ENCODE measurements at regions not wholly inside any gene's neighbourhood (a gene's known extent, or its start where the extent isn't known, plus 50 kb on each side); places are given as distances from the start of the nearest gene placed in this dataset.
"Not testable (repeated sequence)": the region's sequence is repeated elsewhere in the genome, so short reads cannot be mapped to it uniquely, and the experiment has no call there.

GRCh38 chr16:31581065-31581464, 53.4 kb downstream of the AHSP start:
- H3K27me3 ChIP-seq; H3K4me1 ChIP-seq; H3K9me3 ChIP-seq; H3K4me3 ChIP-seq (replicated peaks in 1 of 3); H3K36me3 ChIP-seq; intact Hi-C loops (cut with DNase I); DNase-seq; H3K27ac ChIP-seq: not testable (repeated sequence)
- 60 to 63% methylated on average over 2 of the region's 2 CpGs for WGBS, 2 donors

- H3K27me3 ChIP-seq; DNase-seq; H3K27ac ChIP-seq; H3K9me3 ChIP-seq; intact Hi-C loops (cut with DNase I); H3K4me3 ChIP-seq (replicated peaks in 1 of 3); H3K36me3 ChIP-seq; H3K4me1 ChIP-seq: not testable (repeated sequence)
- 83 to 84% methylated on average over 9 of the region's 9 CpGs for WGBS, 2 donors
These were observed 74.2 kb downstream of the AHSP start for GRCh38 chr16:31601737-31602384.

- intact Hi-C loops (cut with DNase I): no loop called here
- TF ChIP-seq CTCF (IDR thresholded peaks at IDR 0.05) (no peak), POLR2A (IDR thresholded peaks at IDR 0.05) (no peak)
- Histone ChIP-seq H3K27ac (no peak overlapping the region), H3K4me1 (no peaks in the 10 kb centered on the region), H3K4me3 (replicated peaks in 1 of 3) (no peak overlapping the region), H3K9me3 (no peaks in the 10 kb centered on the region), H3K36me3 (no peaks in the 10 kb centered on the region), H3K27me3 (no peaks in the 10 kb centered on the region)
- DNase-seq: no peak
These were observed 90.4 kb downstream of the AHSP start for GRCh38 chr16:31618130-31618529.

GRCh38 chr16:31636433-31636832, 108.7 kb downstream of the AHSP start:
- TF ChIP-seq CTCF (IDR thresholded peaks at IDR 0.05) (no peak), POLR2A (IDR thresholded peaks at IDR 0.05) (no peak)
- DNase-seq: no peak
- no peaks in the 10 kb centered on the region for H3K9me3 ChIP-seq
- intact Hi-C loops (cut with DNase I): no loop called here
- H3K36me3 ChIP-seq: no peaks in the 10 kb centered on the region
- no peak overlapping the region for H3K27ac ChIP-seq
- no peak overlapping the region for H3K4me3 ChIP-seq (replicated peaks in 1 of 3)
- WGBS, 2 donors: 81 to 89% methylated on average over 7 of the region's 7 CpGs
- H3K4me1 ChIP-seq: no peaks in the 10 kb centered on the region
- H3K27me3 ChIP-seq: no peaks in the 10 kb centered on the region

GRCh38 chr16:31641279-31641678, 113.6 kb downstream of the AHSP start:
- DNase-seq: no peak
- TF ChIP-seq POLR2A (IDR thresholded peaks at IDR 0.05) (no peak), CTCF (IDR thresholded peaks at IDR 0.05) (no peak)
- Histone ChIP-seq H3K27ac (no peak overlapping the region), H3K4me1 (no peaks in the 10 kb centered on the region), H3K36me3 (no peaks in the 10 kb centered on the region), H3K9me3 (no peaks in the 10 kb centered on the region), H3K4me3 (replicated peaks in 1 of 3) (no peak overlapping the region), H3K27me3 (no peaks in the 10 kb centered on the region)
- intact Hi-C loops (cut with DNase I): no loop called here
- WGBS, 2 donors: 78 to 85% methylated on average over 4 of the region's 4 CpGs

- H3K9me3 ChIP-seq; H3K36me3 ChIP-seq; intact Hi-C loops (cut with DNase I); H3K4me3 ChIP-seq (replicated peaks in 1 of 3); H3K27ac ChIP-seq; H3K4me1 ChIP-seq; DNase-seq; H3K27me3 ChIP-seq: not testable (repeated sequence)
- 83 to 88% methylated on average over 4 of the region's 4 CpGs for WGBS, 2 donors
These were observed 128.0 kb downstream of the AHSP start for GRCh38 chr16:31655674-31656073.

Measured in thyroid gland (tissue), 4 donors.